Omental fat pad (tissue), 3 donors: ENCODE measurements at regions not wholly inside any gene's neighbourhood (a gene's known extent, or its start where the extent isn't known, plus 50 kb on each side); places are given as distances from the start of the nearest gene placed in this dataset.
"Not testable (repeated sequence)": the region's sequence is repeated elsewhere in the genome, so short reads cannot be mapped to it uniquely, and the experiment has no call there.

Source experiments
- ATAC-seq: fragments of 150-250 bp; one replicate; pipeline ENCODE4 v1.9.1; 2016; ENCODE audit warnings: mild to moderate bottlenecking, moderate library complexity; ENCODE audit not compliant: low FRiP score
- DNase-seq: peaks from one replicate; pipeline ENCODE4 v3.0.0-alpha.2; 2019; ENCODE audit warnings: low spot score
- TF ChIP-seq, protein P1 (sequence below), 3 donors: fragments of 450-650 bp; IDR thresholded peaks; one replicate each; pipeline ENCODE4 v1.5.1; 2016 to 2017; ENCODE audit warnings: antibody characterized with exemption in 3 of 3, mild to moderate bottlenecking in 3 of 3, moderate library complexity in 2 of 3

DNA sequence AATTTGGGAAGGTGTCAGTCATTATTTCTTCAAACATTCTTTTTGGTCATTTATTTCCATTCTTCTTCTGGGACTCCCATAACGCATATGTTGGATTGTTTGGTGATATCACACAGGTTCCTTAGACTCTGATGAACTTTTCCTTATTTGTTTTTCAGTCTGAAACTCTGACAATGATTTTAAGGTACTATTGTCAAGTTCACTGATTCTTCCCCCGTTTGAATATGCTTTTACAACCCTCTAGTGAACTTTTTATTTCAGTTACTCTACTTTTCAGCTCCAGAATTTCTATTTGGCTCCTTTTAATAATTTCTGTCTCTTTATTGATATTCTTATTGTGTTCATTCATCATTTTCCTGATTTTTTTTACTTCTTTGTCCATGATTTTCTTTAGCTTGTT, 92.5 kb upstream of the RORB start:
- ATAC-seq: no peak
- TF ChIP-seq, protein P1, sequence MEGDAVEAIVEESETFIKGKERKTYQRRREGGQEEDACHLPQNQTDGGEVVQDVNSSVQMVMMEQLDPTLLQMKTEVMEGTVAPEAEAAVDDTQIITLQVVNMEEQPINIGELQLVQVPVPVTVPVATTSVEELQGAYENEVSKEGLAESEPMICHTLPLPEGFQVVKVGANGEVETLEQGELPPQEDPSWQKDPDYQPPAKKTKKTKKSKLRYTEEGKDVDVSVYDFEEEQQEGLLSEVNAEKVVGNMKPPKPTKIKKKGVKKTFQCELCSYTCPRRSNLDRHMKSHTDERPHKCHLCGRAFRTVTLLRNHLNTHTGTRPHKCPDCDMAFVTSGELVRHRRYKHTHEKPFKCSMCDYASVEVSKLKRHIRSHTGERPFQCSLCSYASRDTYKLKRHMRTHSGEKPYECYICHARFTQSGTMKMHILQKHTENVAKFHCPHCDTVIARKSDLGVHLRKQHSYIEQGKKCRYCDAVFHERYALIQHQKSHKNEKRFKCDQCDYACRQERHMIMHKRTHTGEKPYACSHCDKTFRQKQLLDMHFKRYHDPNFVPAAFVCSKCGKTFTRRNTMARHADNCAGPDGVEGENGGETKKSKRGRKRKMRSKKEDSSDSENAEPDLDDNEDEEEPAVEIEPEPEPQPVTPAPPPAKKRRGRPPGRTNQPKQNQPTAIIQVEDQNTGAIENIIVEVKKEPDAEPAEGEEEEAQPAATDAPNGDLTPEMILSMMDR (IDR thresholded peaks at IDR 0.05): no peak

DNA sequence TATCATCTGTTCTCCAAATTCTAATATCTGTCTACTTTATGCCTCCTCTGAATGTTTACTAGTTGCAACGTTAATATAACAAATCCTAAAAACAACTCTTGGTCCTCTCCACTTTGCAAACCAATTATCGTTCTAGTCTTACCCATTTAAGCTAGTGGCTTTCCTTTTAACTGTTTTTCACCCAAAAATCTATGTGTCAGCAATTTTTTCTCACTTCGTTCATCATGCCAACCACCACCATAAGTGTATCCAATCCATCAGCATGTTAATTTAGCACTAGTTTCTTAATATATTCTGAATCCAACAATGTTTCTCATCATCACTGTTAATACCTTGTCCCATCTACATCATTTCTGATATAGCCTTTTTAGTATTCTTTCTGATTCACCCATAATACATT, 90.0 kb upstream of the RORB start:
- TF ChIP-seq, protein P1 (IDR thresholded peaks at IDR 0.05): no peak
- ATAC-seq (no peak), DNase-seq (no peak)

More for the DNA sequence above, 92.5 kb upstream of the RORB start:
- no peak for DNase-seq

DNA sequence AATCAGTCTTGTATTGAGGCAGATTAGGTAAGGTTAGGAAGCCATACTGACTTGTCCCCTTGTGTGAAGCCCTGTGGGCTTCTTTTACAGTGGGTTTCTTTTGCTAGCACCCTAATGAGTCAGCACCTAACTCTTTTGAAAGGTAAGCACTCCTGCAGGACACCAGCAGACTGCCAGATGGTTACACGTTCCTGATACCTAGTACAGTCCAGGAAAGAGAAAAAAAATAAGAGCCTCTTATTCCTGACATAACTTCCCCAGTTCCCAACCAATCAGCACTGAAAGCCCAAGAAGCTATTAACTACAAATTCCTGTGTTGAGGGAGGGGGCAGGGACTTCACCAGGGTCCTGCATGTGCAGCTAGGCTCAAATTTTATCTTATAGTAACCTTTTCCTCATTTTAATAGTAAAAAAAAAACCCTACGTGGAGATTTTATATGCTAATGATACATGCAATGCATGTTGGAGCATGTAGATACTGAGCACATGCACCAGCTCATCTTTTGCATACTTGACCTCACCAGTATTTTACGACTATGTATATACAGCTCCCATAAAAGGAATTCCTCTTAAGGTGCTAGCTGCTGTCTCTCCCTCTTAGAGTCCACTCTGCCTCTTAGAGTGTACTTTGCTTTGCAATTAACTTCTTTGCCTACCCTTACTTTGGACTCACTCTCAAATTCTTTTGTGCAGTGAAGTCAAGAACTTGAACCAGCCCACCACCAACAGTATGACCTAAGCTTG, 84.7 kb upstream of the RORB start:
- DNase-seq (no peak), ATAC-seq (no peak)
- TF ChIP-seq, protein P1 (IDR thresholded peaks at IDR 0.05): no peak

DNA sequence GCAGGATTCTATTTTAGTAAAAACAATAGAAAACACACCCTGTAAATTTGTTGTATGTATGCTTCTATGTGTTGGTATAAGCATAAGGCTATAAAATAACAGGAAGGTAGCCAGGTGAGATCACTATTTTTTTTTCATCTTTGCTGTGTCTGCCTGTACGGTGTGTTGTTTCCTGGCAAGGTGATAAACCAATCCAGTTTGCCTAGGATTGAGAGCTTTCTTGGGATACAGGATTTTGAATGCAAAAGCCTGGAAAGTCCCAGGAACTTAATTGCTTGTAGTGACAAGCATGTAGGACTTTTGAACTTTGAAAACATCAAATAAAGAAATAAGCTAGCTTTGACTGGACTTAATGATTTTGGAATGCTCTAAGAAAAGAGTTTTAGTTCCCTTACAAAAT, 83.3 kb upstream of the RORB start:
- DNase-seq (no peak), ATAC-seq (no peak)
- TF ChIP-seq, protein P1 (IDR thresholded peaks at IDR 0.05): no peak

DNA sequence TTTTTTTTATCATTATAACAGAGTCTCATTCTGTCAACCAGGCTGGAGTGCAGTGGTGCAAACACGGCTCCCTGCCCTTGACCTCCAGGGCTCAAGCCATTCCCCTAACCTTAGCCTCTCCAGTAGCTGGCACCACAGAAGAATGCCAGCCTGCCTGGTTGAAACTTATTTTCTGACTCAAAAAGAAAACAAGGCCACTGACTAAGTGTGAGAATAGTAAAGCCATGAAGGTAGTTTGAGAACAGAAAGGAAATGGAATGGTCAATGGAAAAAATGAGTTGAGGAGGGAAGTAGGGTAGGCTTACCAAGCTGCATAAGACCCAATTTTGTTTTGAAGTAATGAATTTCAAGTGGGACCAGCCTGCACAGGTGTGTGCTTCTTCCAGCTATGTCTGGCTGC, 82.8 kb upstream of the RORB start:
- DNase-seq: no peak
- TF ChIP-seq, protein P1 (IDR thresholded peaks at IDR 0.05): no peak
- no peak for ATAC-seq

DNA sequence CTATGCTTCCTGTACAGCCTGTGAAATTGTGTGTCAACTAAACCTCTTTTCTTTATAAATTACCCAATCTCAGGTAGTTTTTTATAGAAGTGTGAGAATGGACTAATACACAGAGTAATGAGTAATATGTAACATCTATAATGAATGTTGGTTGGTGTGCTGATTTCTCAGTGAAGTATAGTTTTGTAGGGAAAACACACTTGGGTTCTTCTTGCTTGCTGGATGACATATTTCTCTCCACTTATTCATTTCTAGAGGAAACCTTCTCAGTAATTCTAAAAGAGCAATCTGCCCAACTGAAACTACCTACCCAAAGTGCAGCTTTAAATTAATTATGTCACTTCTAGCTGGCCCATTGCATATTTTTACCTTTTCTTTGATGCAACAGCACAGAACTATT, 81.1 kb upstream of the RORB start:
- TF ChIP-seq, protein P1 (IDR thresholded peaks at IDR 0.05): no peak
- ATAC-seq (no peak), DNase-seq (no peak)

DNA sequence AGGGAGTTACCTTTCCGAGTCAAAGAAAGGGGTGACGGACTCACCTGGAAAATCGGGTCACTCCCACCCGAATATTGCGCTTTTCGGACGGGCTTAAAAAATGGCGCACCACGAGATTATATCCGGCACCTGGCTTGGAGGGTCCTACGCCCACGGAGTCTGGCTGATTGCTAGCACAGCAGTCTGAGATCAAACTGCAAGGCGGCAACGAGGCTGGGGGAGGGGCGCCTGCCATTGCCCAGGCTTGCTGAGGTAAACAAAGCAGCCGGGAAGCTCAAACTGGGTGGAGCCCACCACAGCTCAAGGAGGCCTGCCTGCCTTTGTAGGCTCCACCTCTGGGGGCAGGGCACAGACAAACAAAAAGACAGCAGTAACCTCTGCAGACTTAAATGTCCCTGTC, 72.6 kb upstream of the RORB start:
- DNase-seq, ATAC-seq: not testable (repeated sequence)
